ENCODE measurements at regions not wholly inside any gene's neighbourhood (a gene's known extent, or its start where the extent isn't known, plus 50 kb on each side); places are given as distances from the start of the nearest gene placed in this dataset.
"Not testable (repeated sequence)": the region's sequence is repeated elsewhere in the genome, so short reads cannot be mapped to it uniquely, and the experiment has no call there.

DNA sequence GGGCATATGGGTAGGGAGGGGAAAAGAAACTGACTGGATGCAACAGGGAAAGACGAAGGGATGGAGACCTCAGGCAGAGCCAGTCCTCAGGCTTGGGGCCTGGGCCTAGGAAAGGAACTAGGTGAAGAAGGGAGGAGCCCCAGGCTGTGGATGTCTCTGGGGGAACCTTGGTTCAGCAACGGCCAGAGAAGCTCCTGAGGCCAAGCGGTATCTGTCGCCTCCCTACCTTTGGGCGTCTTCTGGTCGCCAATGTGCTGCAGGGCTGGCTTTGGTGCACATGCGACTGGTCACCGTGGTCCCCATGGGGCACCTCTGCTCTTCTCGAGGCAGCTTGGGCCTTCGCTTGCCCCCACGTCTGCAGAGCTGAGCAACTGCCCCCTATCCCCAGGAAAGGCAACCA is 2195.0 kb upstream of the DEFB115 start:
- TF ChIP-seq, protein P1, sequence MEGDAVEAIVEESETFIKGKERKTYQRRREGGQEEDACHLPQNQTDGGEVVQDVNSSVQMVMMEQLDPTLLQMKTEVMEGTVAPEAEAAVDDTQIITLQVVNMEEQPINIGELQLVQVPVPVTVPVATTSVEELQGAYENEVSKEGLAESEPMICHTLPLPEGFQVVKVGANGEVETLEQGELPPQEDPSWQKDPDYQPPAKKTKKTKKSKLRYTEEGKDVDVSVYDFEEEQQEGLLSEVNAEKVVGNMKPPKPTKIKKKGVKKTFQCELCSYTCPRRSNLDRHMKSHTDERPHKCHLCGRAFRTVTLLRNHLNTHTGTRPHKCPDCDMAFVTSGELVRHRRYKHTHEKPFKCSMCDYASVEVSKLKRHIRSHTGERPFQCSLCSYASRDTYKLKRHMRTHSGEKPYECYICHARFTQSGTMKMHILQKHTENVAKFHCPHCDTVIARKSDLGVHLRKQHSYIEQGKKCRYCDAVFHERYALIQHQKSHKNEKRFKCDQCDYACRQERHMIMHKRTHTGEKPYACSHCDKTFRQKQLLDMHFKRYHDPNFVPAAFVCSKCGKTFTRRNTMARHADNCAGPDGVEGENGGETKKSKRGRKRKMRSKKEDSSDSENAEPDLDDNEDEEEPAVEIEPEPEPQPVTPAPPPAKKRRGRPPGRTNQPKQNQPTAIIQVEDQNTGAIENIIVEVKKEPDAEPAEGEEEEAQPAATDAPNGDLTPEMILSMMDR (conservative IDR thresholded peaks at IDR 0.05; ENCODE audit: low read depth, low read length) = not testable (repeated sequence)
- not testable (repeated sequence) for TF ChIP-seq EZH2 (IDR thresholded peaks at IDR 0.05; ENCODE audit: low read length, unreplicated experiment); EZH2phosphoT487 (IDR thresholded peaks at IDR 0.05; ENCODE audit: borderline replicate concordance, low read length)
